ENCODE measurements at regions not wholly inside any gene's neighbourhood (a gene's known extent, or its start where the extent isn't known, plus 50 kb on each side); places are given as distances from the start of the nearest gene placed in this dataset.

DNA sequence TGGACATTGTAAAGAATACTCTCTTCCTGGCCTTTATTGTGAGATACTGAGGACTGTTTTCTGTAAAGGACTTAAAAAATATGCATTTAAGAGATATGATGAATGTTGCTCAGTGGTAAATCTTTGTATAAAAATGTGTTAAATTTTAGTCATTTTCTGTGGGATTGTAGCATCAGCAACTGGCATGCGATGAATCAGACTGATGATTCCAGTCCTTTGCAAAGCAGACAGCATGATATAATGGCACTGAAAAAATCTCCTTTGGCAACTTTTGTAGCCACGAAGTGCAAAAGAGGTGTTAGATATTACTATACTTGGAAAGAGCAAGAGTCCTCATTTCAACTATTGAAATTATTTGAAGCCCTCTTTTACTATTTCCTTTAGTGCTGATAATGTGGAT is 678.7 kb downstream of the PLCL1 start:
- no peak for DNase-seq

DNA sequence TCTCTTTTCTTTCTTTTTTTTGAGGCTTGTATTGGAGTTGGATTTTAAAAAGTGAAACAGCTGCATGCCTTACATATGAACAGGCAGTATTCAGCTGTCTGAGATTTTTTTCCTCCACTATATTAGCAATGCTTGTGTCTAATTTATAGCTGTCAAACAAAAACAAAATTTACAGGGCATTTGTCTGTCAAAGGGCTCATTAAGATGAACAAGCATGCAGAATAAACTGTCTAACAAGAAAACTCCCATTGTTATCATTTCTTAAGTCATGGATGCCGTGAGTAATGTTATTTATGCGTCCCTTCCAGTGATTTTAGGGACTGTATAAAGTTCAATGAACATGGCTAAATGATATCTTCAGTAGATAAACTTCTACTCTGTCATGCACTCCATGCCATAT is 674.7 kb downstream of the PLCL1 start:
- no peak for DNase-seq

DNA sequence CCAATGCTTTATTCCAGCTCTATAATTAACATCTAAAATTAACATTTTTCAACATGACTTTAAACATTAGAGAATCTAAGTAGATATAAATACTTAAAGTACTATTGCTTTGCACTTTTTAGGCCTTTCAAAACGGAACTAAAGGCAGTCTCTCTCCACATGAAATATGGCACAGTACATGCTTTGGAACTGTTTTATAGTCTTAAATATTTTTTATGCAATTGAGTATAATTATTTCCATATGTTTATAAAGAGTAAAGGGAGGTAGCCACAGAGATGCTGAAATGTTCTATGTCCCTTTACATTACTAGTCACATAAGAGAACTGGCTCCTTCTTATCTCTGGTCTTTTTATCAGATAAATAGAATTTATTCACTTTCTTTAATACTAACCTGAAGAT is 674.0 kb downstream of the PLCL1 start:
- no peak for DNase-seq

DNA sequence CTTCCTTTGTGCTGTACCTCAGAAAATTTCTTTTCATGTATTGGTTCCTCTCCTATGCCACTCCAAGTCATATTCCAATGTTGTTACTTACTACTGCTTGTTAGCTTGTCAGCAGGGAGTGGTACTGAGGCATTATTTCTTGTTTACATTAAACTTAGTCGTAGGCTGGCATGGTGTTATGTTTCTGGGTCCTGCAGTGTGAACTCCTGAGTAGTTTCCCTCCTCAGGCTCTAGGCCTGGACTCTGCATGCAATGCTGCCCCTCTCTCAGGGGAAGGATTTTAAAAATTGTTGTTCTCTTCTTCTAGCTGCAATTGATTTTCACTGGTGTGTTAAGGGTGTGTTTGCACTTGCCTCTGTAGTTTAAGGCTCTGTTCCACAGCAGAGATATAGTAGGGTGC is 671.6 kb downstream of the PLCL1 start:
- no peak for DNase-seq

DNA sequence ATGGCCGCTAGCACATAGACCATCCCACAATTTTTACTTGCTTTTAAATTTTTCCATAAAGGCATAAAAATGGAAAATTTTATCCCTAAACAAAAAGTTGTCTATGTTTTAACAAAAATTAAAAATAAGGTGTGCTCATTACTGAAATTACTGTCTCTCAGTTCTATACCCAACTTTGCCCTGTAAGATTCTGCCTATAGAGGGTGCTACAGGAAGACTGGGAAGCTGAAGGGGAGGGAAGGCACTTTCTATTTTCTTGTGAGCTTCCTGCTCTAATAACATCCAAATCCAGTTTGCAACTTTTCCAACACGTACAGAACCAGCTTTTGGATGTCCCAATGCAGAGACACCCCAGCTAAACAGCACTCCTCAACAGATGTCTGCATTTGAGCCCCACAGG is 666.9 kb downstream of the PLCL1 start:
- no peak for DNase-seq

DNA sequence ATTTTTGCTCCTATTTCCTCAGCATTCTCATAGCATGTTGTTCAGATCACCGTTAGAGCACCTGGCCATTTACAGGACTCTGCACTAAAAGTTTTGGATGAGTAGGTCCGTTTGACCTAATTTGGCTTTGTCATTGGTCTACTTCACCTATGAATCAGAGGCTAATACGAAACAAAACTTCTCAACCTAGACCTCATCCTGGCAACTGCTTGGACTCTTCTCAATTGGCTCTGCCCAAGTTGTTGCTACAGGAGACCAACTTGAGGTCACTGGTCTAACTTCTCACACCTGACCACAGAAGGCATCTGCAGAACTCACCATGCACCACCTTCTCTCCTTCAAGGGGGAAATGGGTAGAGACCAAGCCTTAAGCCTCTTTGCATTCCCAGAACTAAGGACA is 663.7 kb downstream of the PLCL1 start:
- no peak for DNase-seq

DNA sequence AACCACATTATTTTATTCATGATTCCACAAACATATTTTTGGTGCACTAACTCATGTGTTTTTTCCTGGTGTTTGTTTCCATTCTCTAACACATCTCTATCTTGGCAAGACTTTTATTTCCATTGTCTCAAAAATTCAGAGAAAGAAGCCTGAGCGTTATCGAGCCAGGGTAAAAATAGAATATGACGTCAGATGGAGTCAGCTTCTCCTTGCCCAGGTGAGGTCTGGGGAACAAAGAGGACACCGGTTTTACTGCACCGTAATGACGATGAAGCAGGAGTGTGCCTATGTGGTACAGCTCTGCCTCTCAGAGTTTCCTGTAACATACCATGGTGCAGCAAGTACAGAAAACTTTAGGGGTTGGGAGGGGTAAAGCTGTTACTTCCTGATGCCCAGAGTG is 661.6 kb downstream of the PLCL1 start:
- DNase-seq: no peak

DNA sequence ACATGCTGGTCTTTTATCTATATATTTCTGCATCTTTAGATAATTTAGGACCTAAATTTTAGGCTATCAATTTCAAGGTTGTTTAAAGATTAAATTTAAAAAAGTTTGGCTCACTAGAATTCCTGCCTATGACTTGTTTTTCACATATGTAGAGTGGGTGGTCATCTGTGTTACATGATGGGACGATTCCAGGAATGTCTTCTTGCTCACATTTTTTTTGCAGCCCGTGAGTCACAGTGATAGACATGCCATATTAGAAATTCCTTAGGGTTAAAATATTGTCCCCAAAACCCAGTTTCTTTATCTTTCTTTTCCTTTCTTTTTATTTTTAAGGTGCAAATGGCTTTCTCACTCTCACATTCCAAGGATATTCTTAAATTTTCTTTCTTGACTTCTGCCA is 652.0 kb downstream of the PLCL1 start:
- DNase-seq: no peak

DNA sequence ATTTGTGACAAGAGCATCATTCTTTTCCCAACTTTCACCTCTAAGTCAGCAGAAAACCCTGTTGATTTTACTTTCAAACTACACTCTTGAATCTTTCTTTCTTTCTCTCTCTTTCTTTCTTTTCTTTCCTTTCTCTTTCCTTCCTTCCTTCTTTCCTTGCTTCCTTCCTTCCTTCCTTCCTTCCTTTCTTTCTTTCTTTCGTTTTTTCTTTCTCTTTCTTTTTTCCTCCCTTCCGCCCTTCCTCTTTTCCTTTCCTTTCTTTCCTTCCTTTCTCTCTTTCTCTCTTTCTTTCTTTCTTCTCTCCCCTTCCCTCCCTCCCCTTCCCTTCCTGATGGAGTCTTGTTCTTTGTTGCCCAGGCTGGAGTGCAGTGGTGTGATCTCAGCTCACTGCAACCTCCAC is 649.5 kb downstream of the PLCL1 start:
- no peak for DNase-seq

DNA sequence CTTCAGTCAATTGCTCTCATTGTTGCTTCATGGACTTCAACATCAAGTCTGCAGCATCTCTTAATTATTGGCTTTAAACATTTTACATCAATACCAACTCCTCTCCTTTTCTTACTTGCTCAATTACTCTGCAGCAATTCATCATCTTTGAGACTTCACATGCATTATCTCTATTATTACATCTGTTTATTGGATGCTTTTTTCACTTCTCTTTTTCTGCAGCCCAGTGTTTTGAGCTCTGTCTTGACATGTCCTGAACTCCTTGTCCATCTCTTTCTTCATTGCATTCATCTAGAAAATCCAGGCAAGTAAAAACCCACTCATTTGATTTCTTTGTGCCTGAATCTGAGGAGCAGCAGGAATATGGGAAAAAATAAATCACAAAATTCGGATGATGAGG is 647.9 kb downstream of the PLCL1 start:
- DNase-seq: no peak

DNA sequence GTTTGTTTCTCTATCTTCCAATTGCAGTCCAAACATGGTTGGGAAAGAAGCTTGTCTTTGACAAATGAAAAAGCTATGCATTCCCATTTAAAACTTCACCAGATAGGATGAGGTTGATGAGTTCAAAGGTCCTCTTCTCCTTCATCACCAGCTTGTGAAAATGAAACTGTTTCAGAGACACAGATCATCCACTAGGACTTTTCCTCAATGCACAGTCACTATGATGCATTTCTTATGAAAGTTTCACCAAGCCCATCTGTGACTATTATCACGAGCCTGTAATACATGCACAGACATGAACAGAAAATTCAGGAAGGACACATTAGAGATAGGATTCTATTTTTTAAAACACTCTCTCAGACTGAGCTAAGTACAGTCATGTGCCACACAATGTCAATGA is 644.4 kb downstream of the PLCL1 start:
- DNase-seq: no peak

DNA sequence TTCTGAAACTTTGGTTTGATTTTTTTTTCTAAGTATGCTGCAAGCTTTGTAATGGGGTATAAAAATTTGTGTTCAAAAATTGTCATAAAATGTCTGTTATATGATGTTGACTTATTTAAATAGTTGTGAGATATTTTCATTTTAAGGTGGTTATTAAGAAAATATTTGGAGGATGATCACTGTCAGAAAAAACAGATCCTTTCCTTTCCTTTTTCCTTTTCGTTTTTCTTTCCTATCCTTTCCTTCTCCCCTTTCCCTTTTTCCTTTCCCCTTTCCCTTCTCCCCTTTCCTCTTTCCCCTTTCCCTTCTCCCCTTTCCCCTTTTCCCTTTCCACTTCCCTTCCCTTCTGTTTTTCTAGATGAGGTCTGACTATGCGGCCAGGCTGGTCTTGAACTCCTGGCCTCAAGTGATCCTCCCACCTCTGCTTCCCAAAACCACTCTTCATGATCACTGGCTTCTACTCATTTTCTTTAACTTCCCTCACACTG is 640.5 kb downstream of the PLCL1 start:
- DNase-seq: no peak

DNA sequence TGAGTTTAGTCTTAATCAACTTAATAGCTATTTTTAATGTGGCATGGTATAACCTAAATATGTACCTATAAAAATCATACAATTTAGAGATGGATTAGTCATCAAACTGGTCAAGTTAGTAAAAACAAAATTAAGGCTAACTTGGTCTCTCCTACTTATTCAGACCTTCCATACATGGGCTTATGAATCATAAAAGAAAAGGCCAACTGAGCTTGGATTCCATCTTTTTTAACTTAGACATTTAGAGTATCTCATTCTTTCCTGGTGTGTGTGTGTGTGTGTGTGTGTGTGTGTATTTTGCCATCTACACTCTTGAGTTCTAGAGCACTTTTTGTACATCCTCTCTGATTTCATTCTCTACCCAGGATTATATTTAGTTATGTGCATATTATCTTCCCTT is 637.5 kb downstream of the PLCL1 start:
- no peak for DNase-seq

DNA sequence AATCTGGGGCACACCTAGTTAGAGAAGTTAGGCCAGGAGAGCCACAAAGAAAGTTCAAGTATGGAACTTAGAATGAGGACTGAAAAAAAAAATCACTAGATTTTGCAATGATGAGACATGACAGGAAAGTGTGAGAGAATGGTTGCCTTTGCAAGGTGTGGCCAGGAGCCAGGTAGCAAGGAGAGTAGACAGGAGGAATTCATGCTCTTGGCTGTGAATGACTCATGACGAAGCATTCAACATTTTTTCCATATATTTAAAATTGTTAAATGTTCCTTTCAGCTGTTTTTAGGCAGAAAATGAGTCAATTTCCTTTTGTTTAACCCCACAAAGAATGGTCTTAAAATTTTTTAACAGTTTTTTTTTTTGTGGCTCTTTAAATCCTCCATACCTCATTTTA is 636.9 kb downstream of the PLCL1 start:
- no peak for DNase-seq

DNA sequence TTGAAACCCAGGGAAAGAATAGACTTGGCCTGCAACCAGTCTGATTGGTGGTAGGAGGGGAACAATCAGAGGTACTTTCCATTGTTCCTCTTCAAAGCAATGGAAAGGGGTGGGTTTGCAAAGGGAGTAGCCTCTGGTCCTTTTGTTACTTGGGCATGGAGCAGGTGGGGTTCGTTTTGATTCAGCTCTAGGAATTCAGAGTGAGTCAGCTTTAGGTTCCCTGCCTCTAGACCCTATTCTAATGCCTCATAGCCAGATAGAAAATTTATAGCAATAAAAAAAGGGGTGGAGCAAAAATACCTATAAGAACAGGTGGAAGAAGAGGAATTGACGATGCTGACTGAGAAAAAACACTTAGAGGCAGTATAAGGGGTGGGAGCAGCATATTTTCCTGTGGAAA is 636.4 kb downstream of the PLCL1 start:
- no peak for DNase-seq

DNA sequence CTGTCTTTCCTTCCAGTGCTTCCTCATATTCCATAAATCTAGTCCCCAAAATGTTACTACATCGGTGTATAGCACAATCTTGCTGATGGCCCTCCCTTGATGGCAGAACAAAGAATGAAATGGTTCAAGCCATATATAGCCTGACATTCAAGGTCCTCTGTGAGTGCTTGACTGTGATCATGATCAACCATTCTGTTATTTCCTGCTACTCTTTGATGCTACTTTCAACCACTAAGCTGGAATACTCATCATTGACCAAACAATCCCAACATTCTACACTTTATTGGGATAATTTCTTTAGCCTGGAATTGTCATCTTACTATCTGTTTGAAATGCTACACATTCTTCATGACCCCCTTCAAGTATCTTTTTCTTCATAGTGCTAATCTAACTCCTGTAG is 633.9 kb downstream of the PLCL1 start:
- DNase-seq: no peak

DNA sequence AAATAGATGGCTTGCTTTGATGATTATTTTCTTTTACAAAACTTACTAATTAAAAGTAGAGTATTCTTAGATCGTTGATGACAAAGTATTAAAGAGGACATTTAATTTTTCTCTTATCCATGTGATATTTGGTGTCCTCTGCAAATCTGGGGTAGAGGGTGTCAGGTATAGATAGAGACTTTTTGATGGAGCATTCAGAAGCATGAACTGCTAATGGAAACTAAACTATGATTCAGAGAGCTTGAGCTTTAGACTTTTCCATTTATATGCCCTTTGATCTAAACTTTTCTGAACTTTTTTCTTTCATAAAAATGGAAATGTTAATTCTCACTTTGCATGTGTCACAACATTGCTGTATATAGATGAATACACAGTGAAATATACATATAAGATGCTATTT is 619.7 kb downstream of the PLCL1 start:
- DNase-seq: no peak

DNA sequence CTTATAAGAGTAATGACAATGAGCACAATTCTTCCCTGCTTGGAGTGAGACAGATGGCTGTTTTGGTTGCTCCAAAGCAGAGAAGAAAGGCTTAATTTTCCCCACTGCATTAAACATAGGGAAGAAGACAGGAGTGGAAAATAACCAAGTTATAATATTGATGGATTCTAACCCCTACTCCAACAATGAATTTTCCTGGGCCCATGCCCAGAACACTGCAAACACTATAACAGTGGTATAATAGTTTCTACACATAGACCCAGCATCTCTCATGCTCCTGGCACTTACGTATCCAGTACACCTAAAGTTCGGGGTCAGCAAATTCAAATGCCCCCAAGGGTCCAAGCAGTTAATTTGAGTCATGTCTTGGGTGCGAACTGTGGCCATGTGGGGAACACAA is 613.4 kb downstream of the PLCL1 start:
- no peak for DNase-seq

DNA sequence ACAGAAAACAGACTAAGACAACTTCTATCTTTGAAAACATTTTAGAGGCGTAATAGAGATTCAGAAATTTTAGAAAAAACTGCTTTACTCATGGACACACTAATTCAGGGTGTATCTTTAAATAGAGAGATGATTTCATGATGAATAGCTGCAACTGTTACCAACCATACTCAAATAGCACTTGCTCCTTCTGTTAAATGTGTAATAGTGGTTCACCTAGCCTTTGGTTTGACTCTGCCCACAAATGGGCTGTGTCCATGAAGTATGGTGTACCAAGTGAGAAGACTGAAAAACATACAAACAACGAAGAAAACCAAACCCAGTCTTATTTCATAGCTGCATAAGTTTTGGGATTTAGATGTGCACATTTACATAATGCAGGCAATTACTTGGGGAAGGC is 610.6 kb downstream of the PLCL1 start:
- DNase-seq: no peak

DNA sequence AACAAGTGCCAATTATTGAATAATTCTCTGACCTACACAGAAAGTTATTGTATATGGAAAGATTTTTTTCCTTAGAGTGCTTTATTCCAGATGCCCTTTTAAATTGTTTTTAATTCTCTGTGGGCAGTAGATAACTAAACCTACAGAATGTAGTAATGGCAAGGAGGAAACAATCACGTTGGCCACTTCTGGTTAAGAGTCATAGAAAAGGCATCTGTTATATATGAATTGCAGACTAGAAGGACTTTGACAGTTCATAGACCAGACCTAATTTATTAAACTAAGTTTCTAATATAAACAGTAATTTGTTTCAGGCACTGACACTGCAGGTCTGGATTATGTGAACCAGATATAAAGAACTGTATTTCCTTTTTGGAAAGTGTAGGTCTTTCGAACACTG is 607.5 kb downstream of the PLCL1 start:
- no peak for DNase-seq

DNA sequence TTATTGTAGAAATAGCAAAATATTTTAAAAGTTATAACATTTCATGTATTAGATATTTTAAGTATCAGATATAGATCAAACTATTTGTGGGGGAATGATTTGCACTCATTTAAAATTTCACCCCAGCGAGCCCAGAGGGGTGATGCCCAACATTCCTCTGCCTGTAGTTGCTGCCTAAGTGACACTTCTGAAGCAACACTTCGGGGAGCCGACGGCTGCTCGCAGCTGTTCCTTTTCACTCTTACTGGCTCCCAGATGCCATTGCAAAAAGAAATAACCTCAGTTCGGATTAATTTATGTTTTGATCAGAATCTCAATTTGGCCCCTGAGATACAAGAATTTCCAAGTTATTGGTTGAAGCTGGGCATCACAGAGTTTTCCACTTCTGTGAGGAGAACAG is 603.8 kb downstream of the PLCL1 start:
- no peak for DNase-seq

DNA sequence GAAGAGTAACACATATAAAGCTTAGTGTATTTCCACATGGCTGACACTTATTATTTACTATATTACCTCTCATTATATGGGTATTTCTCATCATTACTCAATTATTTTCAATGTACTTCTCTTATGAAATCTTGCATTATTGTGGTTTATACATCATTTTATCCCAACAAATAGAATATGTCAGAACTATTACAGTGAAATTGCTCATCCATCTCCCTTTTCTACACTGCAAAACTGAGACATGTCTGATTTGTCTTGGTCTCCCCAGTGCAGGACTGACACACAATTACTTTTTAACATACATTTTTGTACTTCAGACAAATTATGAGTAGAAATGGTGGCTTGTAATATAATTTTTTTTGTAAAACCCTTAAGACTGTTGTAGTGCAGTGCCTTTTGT is 600.9 kb downstream of the PLCL1 start:
- no peak for DNase-seq

DNA sequence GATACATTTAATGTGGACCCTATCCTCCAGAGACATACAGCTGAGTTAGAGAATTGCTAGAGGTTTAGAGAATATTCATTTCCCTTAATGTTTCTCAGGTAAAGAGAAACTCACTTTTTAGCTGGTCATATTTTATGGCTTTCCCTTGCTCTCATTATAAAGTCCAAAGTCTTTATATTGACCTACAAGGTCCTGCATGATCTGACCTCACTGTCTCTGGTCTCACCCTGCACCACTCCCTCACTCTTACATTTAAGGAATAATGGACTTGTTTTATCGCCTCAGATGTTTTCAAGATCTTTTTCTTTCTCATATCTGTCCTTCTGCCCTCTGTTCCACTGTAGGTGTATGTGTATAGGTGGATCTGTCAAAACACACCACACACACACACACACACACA is 597.3 kb downstream of the PLCL1 start:
- no peak for DNase-seq

DNA sequence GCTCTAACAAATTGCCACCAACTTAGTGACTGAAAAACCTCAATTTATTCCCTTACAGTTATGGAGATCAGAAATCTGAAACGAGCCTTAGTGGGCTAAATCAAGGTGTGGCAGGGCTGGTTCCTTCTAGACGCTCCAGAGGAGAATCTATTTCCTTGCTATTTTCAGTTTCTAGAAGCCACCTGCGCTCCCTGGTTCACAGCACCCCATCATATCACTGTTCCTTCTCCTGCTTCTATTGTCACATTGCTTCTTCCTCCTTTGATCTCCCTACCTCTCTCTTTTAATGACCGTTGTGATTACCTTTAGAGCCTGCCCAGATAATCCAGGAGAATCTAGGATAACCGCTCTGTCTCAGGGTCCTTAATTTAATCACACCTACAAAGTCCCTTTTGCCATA is 596.6 kb downstream of the PLCL1 start:
- DNase-seq: no peak

DNA sequence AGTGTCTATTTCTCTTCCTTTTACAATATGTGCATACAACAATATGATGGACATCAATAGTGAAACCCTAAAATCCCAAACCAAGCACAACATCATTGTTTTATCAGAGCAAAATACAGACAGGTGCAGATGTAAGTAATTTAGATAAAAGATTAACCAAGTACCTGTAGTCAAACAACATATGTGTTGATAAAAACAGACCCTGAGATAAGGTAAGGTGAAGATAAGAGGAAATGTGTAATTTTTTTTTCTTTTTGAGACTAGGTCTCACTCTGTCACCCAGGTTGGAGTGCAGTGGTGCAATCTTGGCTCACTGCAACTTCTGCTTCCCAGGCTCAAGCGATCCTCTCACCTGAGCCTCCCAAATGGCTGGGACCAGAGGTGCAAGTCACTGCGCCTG is 589.8 kb downstream of the PLCL1 start:
- DNase-seq: no peak

DNA sequence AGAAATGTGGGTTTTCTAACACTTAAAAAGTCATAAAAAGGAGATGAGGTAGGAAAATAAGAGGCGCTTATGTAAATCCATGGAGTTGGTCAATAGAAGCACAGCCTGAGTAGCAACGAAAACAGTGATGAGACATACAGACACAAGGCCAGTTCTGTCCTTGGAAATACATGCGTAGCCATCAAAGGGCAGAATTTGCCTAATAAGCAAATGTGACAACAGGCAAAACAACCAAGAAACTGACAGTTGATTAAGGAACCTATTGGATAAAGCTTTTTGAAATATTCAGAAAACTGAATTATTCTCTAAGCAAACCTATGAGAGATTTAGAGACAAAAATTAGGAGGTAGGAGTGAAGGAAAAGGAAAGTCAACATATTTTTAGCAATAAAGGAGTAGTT is 586.3 kb downstream of the PLCL1 start:
- DNase-seq: no peak
